Left kidney (tissue), 1 donor: ENCODE measurements at regions not wholly inside any gene's neighbourhood (a gene's known extent, or its start where the extent isn't known, plus 50 kb on each side); places are given as distances from the start of the nearest gene placed in this dataset.

Source experiments
- DNase-seq: peaks from one replicate; pipeline ENCODE4 v3.0.0-alpha.2; 2013

- no peak for DNase-seq
These were observed 160.5 kb downstream of the FGF18 start for GRCh38 chr5:171579976-171580411.

- no peak for DNase-seq
These were observed 161.2 kb downstream of the FGF18 start for GRCh38 chr5:171580502-171581265.

GRCh38 chr5:171581781-171582180 is 162.3 kb downstream of the FGF18 start:
- no peak for DNase-seq

GRCh38 chr5:171582849-171583248 is 163.4 kb downstream of the FGF18 start:
- DNase-seq = no peak

GRCh38 chr5:171585981-171586380 is 166.5 kb downstream of the FGF18 start:
- DNase-seq = no peak

- no peak for DNase-seq
These were observed 167.0 kb downstream of the FGF18 start for GRCh38 chr5:171586436-171586835.

GRCh38 chr5:171588046-171588445 is 168.6 kb downstream of the FGF18 start:
- no peak for DNase-seq

GRCh38 chr5:171588790-171589189 is 169.3 kb downstream of the FGF18 start:
- DNase-seq = no peak

- no peak for DNase-seq
These were observed 170.0 kb downstream of the FGF18 start for GRCh38 chr5:171589461-171589860.

- DNase-seq = no peak
These were observed 172.6 kb downstream of the FGF18 start for GRCh38 chr5:171592076-171592475.

GRCh38 chr5:171592736-171593135 is 173.3 kb downstream of the FGF18 start:
- DNase-seq = no peak

- no peak for DNase-seq
These were observed 174.0 kb downstream of the FGF18 start for GRCh38 chr5:171593401-171593800.

GRCh38 chr5:171593976-171594375 is 174.5 kb downstream of the FGF18 start:
- DNase-seq = no peak

GRCh38 chr5:171595401-171595800 is 176.0 kb downstream of the FGF18 start:
- DNase-seq = no peak

- no peak for DNase-seq
These were observed 176.4 kb downstream of the FGF18 start for GRCh38 chr5:171595801-171596231.

GRCh38 chr5:171596391-171596878 is 177.0 kb downstream of the FGF18 start:
- DNase-seq = no peak

GRCh38 chr5:171597946-171598640 is 178.6 kb downstream of the FGF18 start:
- DNase-seq = no peak

GRCh38 chr5:171598641-171599152 is 179.2 kb downstream of the FGF18 start:
- no peak for DNase-seq

GRCh38 chr5:171599411-171599810 is 180.0 kb downstream of the FGF18 start:
- DNase-seq = no peak

GRCh38 chr5:171599957-171600612 is 180.6 kb downstream of the FGF18 start:
- DNase-seq = no peak

- no peak for DNase-seq
These were observed 181.4 kb downstream of the FGF18 start for GRCh38 chr5:171600741-171601265.

- no peak for DNase-seq
These were observed 181.9 kb downstream of the FGF18 start for GRCh38 chr5:171601266-171601881.
